ENCODE measurements at regions not wholly inside any gene's neighbourhood (a gene's known extent, or its start where the extent isn't known, plus 50 kb on each side); places are given as distances from the start of the nearest gene placed in this dataset.

DNA sequence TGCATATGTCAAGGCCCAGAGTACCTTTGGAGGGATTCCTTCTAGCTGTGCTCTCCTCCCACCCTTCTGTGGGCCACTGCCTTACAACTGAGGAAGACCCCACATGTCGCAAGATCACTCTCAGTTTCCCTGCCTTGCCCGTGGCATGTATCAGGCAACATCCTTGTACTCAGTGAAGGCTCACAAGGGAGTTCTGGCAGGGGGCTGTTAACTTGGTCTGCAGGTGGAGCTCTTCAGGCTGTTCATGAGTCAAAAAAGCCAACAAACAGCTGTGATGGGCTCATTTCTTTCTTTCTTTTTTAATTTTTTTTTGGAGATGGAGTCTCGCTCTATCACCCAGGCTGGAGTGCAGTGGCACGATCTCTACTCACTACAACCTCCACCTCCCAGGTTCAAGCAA, 513.0 kb upstream of the ANKRD30A start:
- no peak for TF ChIP-seq CTCF (IDR thresholded peaks at IDR 0.05 in 2 of 3, conservative IDR thresholded peaks at IDR 0.05 in 1 of 3; ENCODE audit: borderline replicate concordance in 1 of 3, insufficient read depth in 1 of 3, low read depth in 2 of 3, low read length in 2 of 3)
- TF ChIP-seq POLR2AphosphoS5 (IDR thresholded peaks at IDR 0.05; ENCODE audit: low read depth, low read length) = no peak
- TF ChIP-seq, protein P1, sequence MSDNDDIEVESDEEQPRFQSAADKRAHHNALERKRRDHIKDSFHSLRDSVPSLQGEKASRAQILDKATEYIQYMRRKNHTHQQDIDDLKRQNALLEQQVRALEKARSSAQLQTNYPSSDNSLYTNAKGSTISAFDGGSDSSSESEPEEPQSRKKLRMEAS (IDR thresholded peaks at IDR 0.05) = no peak
- TF ChIP-seq REST (IDR thresholded peaks at IDR 0.05; ENCODE audit: low read depth) = no peak
- TF ChIP-seq SP1 (IDR thresholded peaks at IDR 0.05; ENCODE audit: low read depth) = no peak
- no peak for TF ChIP-seq CEBPB (IDR thresholded peaks at IDR 0.05; ENCODE audit: low read depth)
- TF ChIP-seq ELF1 (IDR thresholded peaks at IDR 0.05; ENCODE audit: borderline replicate concordance, low read depth) = no peak
- no peak for TF ChIP-seq POLR2A (IDR thresholded peaks at IDR 0.05; ENCODE audit: borderline replicate concordance, extremely low read depth, insufficient read depth, insufficient read length)
- TF ChIP-seq EZH2phosphoT487 (IDR thresholded peaks at IDR 0.05; ENCODE audit: borderline replicate concordance) = no peak
- no peak for TF ChIP-seq EZH2 (IDR thresholded peaks at IDR 0.05)
- no peak for TF ChIP-seq RAD21 (IDR thresholded peaks at IDR 0.05; ENCODE audit: low read depth)
- TF ChIP-seq SRF (IDR thresholded peaks at IDR 0.05; ENCODE audit: low read depth) = no peak
- TF ChIP-seq JUND (IDR thresholded peaks at IDR 0.05) = no peak
